ENCODE measurements at regions not wholly inside any gene's neighbourhood (a gene's known extent, or its start where the extent isn't known, plus 50 kb on each side); places are given as distances from the start of the nearest gene placed in this dataset.

GRCh38 chr3:80023010-80023409, 255.2 kb upstream of the ROBO1 start:
- Histone ChIP-seq H3K79me2 (ENCODE audit: control insufficient read depth, insufficient read depth, low read length) (no peaks in the 10 kb centered on the region), H4K20me1 (replicated peaks; ENCODE audit: control insufficient read depth, insufficient read depth, low read length) (no peaks in the 10 kb centered on the region), H3K36me3 (ENCODE audit: control insufficient read depth, insufficient read depth, low read length) (no peaks in the 10 kb centered on the region), H3K27me3 (ENCODE audit: control insufficient read depth in 2 of 2, insufficient read depth in 2 of 2, low read length in 2 of 2) (no peaks in the 10 kb centered on the region), H2AFZ (ENCODE audit: low read depth, low read length) (no peak overlapping the region), H3K4me3 (no peak overlapping the region), H3K4me2 (ENCODE audit: insufficient read depth, low read length) (no peak overlapping the region), H3K9ac (ENCODE audit: insufficient read depth in 1 of 2, low read depth in 2 of 2, low read length in 2 of 2) (no peak overlapping the region), H3K9me3 (replicated peaks; ENCODE audit: control insufficient read depth, insufficient read depth, low read depth, low read length) (no peaks in the 10 kb centered on the region), H3K9me1 (ENCODE audit: control insufficient read depth, insufficient read depth, low read length) (no peaks in the 10 kb centered on the region), H3K4me1 (replicated peaks in 1 of 2; ENCODE audit: control insufficient read depth in 2 of 2, insufficient read depth in 2 of 2, low read length in 2 of 2) (no peaks in the 10 kb centered on the region), H3K27ac (ENCODE audit: extremely low read depth, low read depth, low read length) (no peak overlapping the region)
- in situ Hi-C loops (cut with MboI) = no loop called here
- CTCF ChIA-PET (ENCODE audit: low intra/inter-chr PET ratio) = no interaction called here
- 0% methylated on average over 1 of the region's 2 CpGs for WGBS (ENCODE audit: insufficient coverage, low coverage, missing lambda C conversion rate)
- FAIRE-seq = no peak
- no peak for ATAC-seq
- intact Hi-C loops (cut with micrococcal nuclease) = no loop called here
- TF ChIP-seq GATAD2A (IDR thresholded peaks at IDR 0.05) (no peak), XRCC5 (IDR thresholded peaks at IDR 0.05; ENCODE audit: low read depth, low read length) (no peak), SAP30 (IDR thresholded peaks at IDR 0.05; ENCODE audit: borderline replicate concordance, insufficient read depth, low read depth, low read length, poor library complexity, severe bottlenecking) (no peak), KDM4B (IDR thresholded peaks at IDR 0.05; ENCODE audit: borderline replicate concordance in 2 of 2, low read depth in 1 of 2) (no peak), ZNF217 (CRISPR knock-in tag; IDR thresholded peaks at IDR 0.05) (no peak), SMARCA4 (IDR thresholded peaks at IDR 0.05) (no peak), IRF2 (CRISPR knock-in tag; IDR thresholded peaks at IDR 0.05) (no peak), TCF3 (CRISPR knock-in tag; IDR thresholded peaks at IDR 0.05) (no peak), RBM39 (optimal IDR thresholded peaks at IDR 0.05; ENCODE audit: low read depth, low read length) (no peak), NFE2L1 (tag; IDR thresholded peaks at IDR 0.05; ENCODE audit: borderline replicate concordance, low read depth) (no peak), BRCA1 (IDR thresholded peaks at IDR 0.05) (no peak), BRCA1 (CRISPR knock-in tag; IDR thresholded peaks at IDR 0.05) (no peak), CBFA2T3 (IDR thresholded peaks at IDR 0.05) (no peak)
- POLR2A ChIA-PET = no interaction called here
- DNase-seq (ENCODE audit: extremely low read depth in 1 of 4, low spot score in 3 of 4) = no peak
- no TSS peak for BruUV-seq (replicated peaks)

Measured in K562 (cell line).